IMR-90 (cell line): ENCODE measurements at regions not wholly inside any gene's neighbourhood (a gene's known extent, or its start where the extent isn't known, plus 50 kb on each side); places are given as distances from the start of the nearest gene placed in this dataset.

Experiments used
- ATAC-seq: fragments of 200-7000 bp; cut with Tn5 transposase; 2 replicates; pipeline ENCODE4 v1.9.1; 2020; ENCODE audit warnings: low read depth, mild to moderate bottlenecking, moderate library complexity
- BruUV-seq: library from RNA; stranded (reverse); fragments of 400-500 nt; replicated peaks from 2 replicates; lab custom pipeline; 2021; lab: Mats Ljungman, UMichigan
- CTCF ChIA-PET: fragments of 300-600 bp; formaldehyde crosslinking; extraction: SDS; loops from one replicate; lab custom pipeline; 2021; ENCODE audit warnings: antibody characterized with exemption; lab: Yijun Ruan, JAX
- POLR2A ChIA-PET: fragments of 300-600 bp; sonication (Branson Sonifier 250); formaldehyde crosslinking; loops from one replicate; lab custom pipeline; 2022; ENCODE audit warnings: antibody characterized with exemption; ENCODE audit not compliant: unreplicated experiment; lab: Charles Lee
- DNase-seq: peaks from one replicate; pipeline ENCODE4 v3.0.0; 2013
- H2AFZ ChIP-seq: replicated peaks from 2 replicates; pipeline ENCODE3; 2013; ENCODE audit warnings: low read length, mild to moderate bottlenecking; ENCODE audit not compliant: poor library complexity
- H2AK5ac ChIP-seq: 2 replicates; pipeline ENCODE4 v1.6.1; 2013; ENCODE audit warnings: low read depth, low read length, inconsistent platforms
- H2AK9ac ChIP-seq: replicated peaks from 2 replicates; pipeline ENCODE3; 2013; ENCODE audit warnings: mild to moderate bottlenecking, low read depth, low read length, moderate library complexity; ENCODE audit not compliant: poor library complexity
- H2BK120ac ChIP-seq: 2 replicates; pipeline ENCODE4 v1.6.1; 2013; ENCODE audit warnings: low read depth, low read length, inconsistent platforms
- H2BK15ac ChIP-seq: 3 replicates; pipeline ENCODE4 v1.6.1; 2013; ENCODE audit warnings: low read depth, low read length, inconsistent platforms
- H2BK20ac ChIP-seq: 2 replicates; pipeline ENCODE4 v1.6.1; 2013; ENCODE audit warnings: low read depth, mild to moderate bottlenecking, inconsistent platforms, low read length, moderate library complexity
- H2BK5ac ChIP-seq: 2 replicates; pipeline ENCODE4 v1.6.1; 2013; ENCODE audit warnings: mild to moderate bottlenecking, low read depth, low read length, inconsistent platforms; ENCODE audit not compliant: poor library complexity, severe bottlenecking
- H3K14ac ChIP-seq: replicated peaks from 2 replicates; pipeline ENCODE4 v1.6.1; 2013; ENCODE audit warnings: low read depth, low read length, inconsistent platforms
- H3K18ac ChIP-seq: 2 replicates; pipeline ENCODE4 v1.6.1; 2013; ENCODE audit warnings: low read depth, low read length, control low read depth
- H3K23ac ChIP-seq: 2 replicates; pipeline ENCODE4 v1.6.1; 2013; ENCODE audit warnings: low read depth, low read length, inconsistent platforms
- H3K27ac ChIP-seq: 2 replicates; pipeline ENCODE4 v1.5.1; 2013; ENCODE audit warnings: mild to moderate bottlenecking, control low read depth, low read length; ENCODE audit not compliant: insufficient read depth
- H3K27me3 ChIP-seq: 2 replicates; pipeline ENCODE4 v1.6.1; 2013; ENCODE audit warnings: low read length; ENCODE audit not compliant: control insufficient read depth, insufficient read depth
- H3K36me3 ChIP-seq: 2 replicates; pipeline ENCODE4 v1.6.1; 2013; ENCODE audit warnings: low read length, mixed read lengths; ENCODE audit not compliant: control insufficient read depth, insufficient read depth
- H3K4ac ChIP-seq: 2 replicates; pipeline ENCODE4 v1.6.1; 2013; ENCODE audit warnings: low read depth, low read length, inconsistent platforms
- H3K4me1 ChIP-seq: 2 replicates; pipeline ENCODE4 v1.6.1; 2013; ENCODE audit warnings: low read length, mixed read lengths; ENCODE audit not compliant: control insufficient read depth, insufficient read depth
- H3K4me2 ChIP-seq: 2 replicates; pipeline ENCODE4 v1.6.1; 2013; ENCODE audit warnings: low read depth, mild to moderate bottlenecking, control low read depth, low read length, moderate library complexity
- H3K4me3 ChIP-seq: 2 replicates; pipeline ENCODE4 v1.5.1; 2013; ENCODE audit warnings: low read depth, mild to moderate bottlenecking, control low read depth, low read length, moderate library complexity; ENCODE audit not compliant: insufficient read depth
- H3K56ac ChIP-seq: 2 replicates; pipeline ENCODE4 v1.6.1; 2013; ENCODE audit warnings: low read length, inconsistent platforms; ENCODE audit not compliant: insufficient read depth; ENCODE audit errors: extremely low read depth
- H3K79me1 ChIP-seq, 2 experiments: 2 replicates each; pipeline ENCODE4 v1.6.1; 2013; ENCODE audit warnings: low read length in 2 of 2, inconsistent platforms in 1 of 2, low read depth in 1 of 2
- H3K9ac ChIP-seq: 2 replicates; pipeline ENCODE4 v1.6.1; 2013; ENCODE audit warnings: low read depth, low read length, control low read depth
- H3K9me1 ChIP-seq: 2 replicates; pipeline ENCODE4 v1.6.1; 2013; ENCODE audit warnings: low read length, inconsistent platforms; ENCODE audit not compliant: insufficient read depth
- H3K9me3 ChIP-seq: 2 replicates; pipeline ENCODE4 v1.6.1; 2013; ENCODE audit warnings: low read length; ENCODE audit not compliant: control insufficient read depth, insufficient read depth
- H4K20me1 ChIP-seq: 2 replicates; pipeline ENCODE4 v1.6.1; 2013; ENCODE audit warnings: low read length, inconsistent platforms; ENCODE audit not compliant: insufficient read depth
- H4K5ac ChIP-seq: 2 replicates; pipeline ENCODE4 v1.6.1; 2013; ENCODE audit warnings: mild to moderate bottlenecking, low read depth, low read length, control low read depth
- H4K8ac ChIP-seq, 2 experiments: 2 replicates each; pipeline ENCODE4 v1.6.1; 2013; ENCODE audit warnings: low read depth in 2 of 2, low read length in 2 of 2, control low read depth in 1 of 2, inconsistent platforms in 1 of 2
- H4K91ac ChIP-seq: 2 replicates; pipeline ENCODE4 v1.6.1; 2013; ENCODE audit warnings: low read depth, low read length, inconsistent platforms; ENCODE audit not compliant: insufficient read depth
- BHLHE40 ChIP-seq: fragments of 150-350 bp; IDR thresholded peaks from 2 replicates; pipeline ENCODE4 v1.6.1; 2016; ENCODE audit warnings: mild to moderate bottlenecking, low read depth, low read length
- CHD1 ChIP-seq: IDR thresholded peaks from 2 replicates; pipeline ENCODE4 v1.6.1; 2012; ENCODE audit warnings: low read depth, low read length, improper control_type of control experiment
- FOS ChIP-seq: fragments of 150-350 bp; IDR thresholded peaks from 2 replicates; pipeline ENCODE4 v1.6.1; 2016; ENCODE audit warnings: low read depth, low read length
- MAFK ChIP-seq: IDR thresholded peaks from 2 replicates; pipeline ENCODE4 v1.6.1; 2012; ENCODE audit warnings: low read depth, low read length, improper control_type of control experiment
- MAZ ChIP-seq: IDR thresholded peaks from 2 replicates; pipeline ENCODE4 v1.6.1; 2012; ENCODE audit warnings: low read depth, mild to moderate bottlenecking, low read length, improper control_type of control experiment, moderate library complexity, borderline replicate concordance
- MXI1 ChIP-seq: IDR thresholded peaks from 2 replicates; pipeline ENCODE4 v1.6.1; 2012; ENCODE audit warnings: low read depth, mild to moderate bottlenecking, low read length, moderate library complexity, borderline replicate concordance
- NFE2L2 ChIP-seq: fragments of 150-350 bp; IDR thresholded peaks from 2 replicates; pipeline ENCODE4 v1.6.1; 2016; ENCODE audit warnings: low read depth, mild to moderate bottlenecking, low read length
- POLR2A ChIP-seq: IDR thresholded peaks from 2 replicates; pipeline ENCODE4 v1.6.1; 2012; ENCODE audit warnings: mild to moderate bottlenecking, low read depth, low read length
- RAD21 ChIP-seq: IDR thresholded peaks from 2 replicates; pipeline ENCODE4 v1.6.1; 2012; ENCODE audit warnings: low read length, improper control_type of control experiment
- RFX5 ChIP-seq: IDR thresholded peaks from 2 replicates; pipeline ENCODE4 v1.8.0; 2012; ENCODE audit warnings: low read depth, mild to moderate bottlenecking, low read length, moderate library complexity
- SMC3 ChIP-seq: fragments of 150-350 bp; IDR thresholded peaks from 2 replicates; pipeline ENCODE4 v1.6.1; 2016; ENCODE audit warnings: low read depth, mild to moderate bottlenecking, antibody characterized with exemption, low read length, moderate library complexity
- WGBS, 2 experiments: methylation state at CpG; one replicate each; pipeline versions ENCODE4 v1.1.5 to v1.1.7; 2013; ENCODE audit warnings: missing lambda C conversion rate in 2 of 2; ENCODE audit not compliant: insufficient read length in 1 of 2; ENCODE audit errors: extremely low coverage in 2 of 2; 5-methylcytosine and 5-hydroxymethylcytosine counted together
- dilution Hi-C: fragments of 300-500 bp; cut with HindIII; formaldehyde crosslinking; loops from one replicate; pipeline ENCODE4 v1.14.3; 2018; ENCODE audit warnings: low sequenced_read_pairs; ENCODE audit not compliant: unreplicated experiment
- in situ Hi-C: fragments of 300-500 bp; cut with MboI; formaldehyde crosslinking; loops from 3 replicates; pipeline ENCODE4 v1.14.3; 2019; ENCODE audit warnings: low sequenced_read_pairs, inconsistent platforms, mixed read lengths
- intact Hi-C: fragments of 100-400 bp; cut with micrococcal nuclease; formaldehyde crosslinking; loops from 2 replicates; pipeline ENCODE4 v1.10.0; 2022
- TF ChIP-seq, protein P1 (sequence below): fragments of 150-350 bp; IDR thresholded peaks from 2 replicates; pipeline ENCODE4 v1.6.1; 2017; ENCODE audit warnings: mild to moderate bottlenecking, antibody characterized with exemption, low read length, low read depth
- TF ChIP-seq, protein P2 (sequence below): conservative IDR thresholded peaks from 2 replicates; pipeline ENCODE4 v1.5.1; 2012; ENCODE audit warnings: mild to moderate bottlenecking, low read depth, low read length, improper control_type of control experiment

DNA sequence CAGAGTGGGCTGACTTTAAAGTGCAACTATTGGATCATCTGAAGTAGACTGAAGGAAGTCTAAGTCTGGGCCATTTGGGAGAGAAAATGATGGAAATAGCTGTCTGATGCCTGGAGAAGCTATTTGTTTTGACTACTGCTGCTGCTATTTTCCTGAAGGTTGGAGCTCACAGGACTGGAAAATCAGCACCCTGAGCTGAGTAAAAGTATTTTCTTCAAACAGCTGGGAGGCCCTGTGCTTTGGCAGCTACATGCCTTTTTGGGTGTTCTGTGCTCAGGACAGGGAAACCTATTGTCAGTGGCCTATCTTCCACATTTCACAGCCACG, 302.6 kb downstream of the ENC1 start:
- Histone ChIP-seq H2AK5ac (no peak overlapping the region), H3K79me1 (no peaks in the 10 kb centered on the region), H2BK15ac (no peak overlapping the region), H3K9me3 (no peaks in the 10 kb centered on the region), H3K4me2 (no peak overlapping the region), H3K18ac (no peak overlapping the region), H3K9me1 (no peaks in the 10 kb centered on the region), H2AFZ (no peak overlapping the region), H3K4ac (no peak overlapping the region), H3K4me1 (no peaks in the 10 kb centered on the region), H3K23ac (no peak overlapping the region), H3K14ac (no peak overlapping the region), H3K27me3 (peaks cover 18% of the 10 kb centered on the region), H2AK9ac (no peak overlapping the region), H4K20me1 (no peaks in the 10 kb centered on the region), H3K27ac (no peak overlapping the region), H2BK120ac (no peak overlapping the region), H3K4me3 (no peak overlapping the region), H2BK5ac (no peak overlapping the region), H3K36me3 (no peaks in the 10 kb centered on the region), H4K5ac (no peak overlapping the region), H4K91ac (no peak overlapping the region), H3K56ac (no peak overlapping the region), H3K9ac (no peak overlapping the region), H2BK20ac (no peak overlapping the region), H4K8ac (no peak overlapping the region)
- WGBS, 2 experiments = no CpG with 5 or more reads among the region's 1 CpG
- ChIA-PET POLR2A (no interaction called here), CTCF (interaction anchor here (0.6 kb wide), 1 partner anchor 130 kb away, joined by 3 read pairs; no protein-coding TSS in a partner anchor)
- TF ChIP-seq, protein P1, sequence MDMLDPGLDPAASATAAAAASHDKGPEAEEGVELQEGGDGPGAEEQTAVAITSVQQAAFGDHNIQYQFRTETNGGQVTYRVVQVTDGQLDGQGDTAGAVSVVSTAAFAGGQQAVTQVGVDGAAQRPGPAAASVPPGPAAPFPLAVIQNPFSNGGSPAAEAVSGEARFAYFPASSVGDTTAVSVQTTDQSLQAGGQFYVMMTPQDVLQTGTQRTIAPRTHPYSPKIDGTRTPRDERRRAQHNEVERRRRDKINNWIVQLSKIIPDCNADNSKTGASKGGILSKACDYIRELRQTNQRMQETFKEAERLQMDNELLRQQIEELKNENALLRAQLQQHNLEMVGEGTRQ = no peak
- no peak for TF ChIP-seq FOS
- no peak for TF ChIP-seq RFX5
- no peak for TF ChIP-seq BHLHE40
- TF ChIP-seq MAZ = no peak
- TF ChIP-seq NFE2L2 = no peak
- no peak for TF ChIP-seq RAD21
- TF ChIP-seq POLR2A = no peak
- TF ChIP-seq, protein P2, sequence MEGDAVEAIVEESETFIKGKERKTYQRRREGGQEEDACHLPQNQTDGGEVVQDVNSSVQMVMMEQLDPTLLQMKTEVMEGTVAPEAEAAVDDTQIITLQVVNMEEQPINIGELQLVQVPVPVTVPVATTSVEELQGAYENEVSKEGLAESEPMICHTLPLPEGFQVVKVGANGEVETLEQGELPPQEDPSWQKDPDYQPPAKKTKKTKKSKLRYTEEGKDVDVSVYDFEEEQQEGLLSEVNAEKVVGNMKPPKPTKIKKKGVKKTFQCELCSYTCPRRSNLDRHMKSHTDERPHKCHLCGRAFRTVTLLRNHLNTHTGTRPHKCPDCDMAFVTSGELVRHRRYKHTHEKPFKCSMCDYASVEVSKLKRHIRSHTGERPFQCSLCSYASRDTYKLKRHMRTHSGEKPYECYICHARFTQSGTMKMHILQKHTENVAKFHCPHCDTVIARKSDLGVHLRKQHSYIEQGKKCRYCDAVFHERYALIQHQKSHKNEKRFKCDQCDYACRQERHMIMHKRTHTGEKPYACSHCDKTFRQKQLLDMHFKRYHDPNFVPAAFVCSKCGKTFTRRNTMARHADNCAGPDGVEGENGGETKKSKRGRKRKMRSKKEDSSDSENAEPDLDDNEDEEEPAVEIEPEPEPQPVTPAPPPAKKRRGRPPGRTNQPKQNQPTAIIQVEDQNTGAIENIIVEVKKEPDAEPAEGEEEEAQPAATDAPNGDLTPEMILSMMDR = no peak
- no peak for TF ChIP-seq CHD1
- TF ChIP-seq MAFK = no peak
- TF ChIP-seq MXI1 = no peak
- no peak for TF ChIP-seq SMC3
- in situ Hi-C loops = no loop called here
- BruUV-seq = no TSS peak
- DNase-seq (no peak), ATAC-seq (no peak)
- dilution Hi-C loops = no loop called here
- intact Hi-C loops = no loop called here
